ENCODE measurements at regions not wholly inside any gene's neighbourhood (a gene's known extent, or its start where the extent isn't known, plus 50 kb on each side); places are given as distances from the start of the nearest gene placed in this dataset.

DNA sequence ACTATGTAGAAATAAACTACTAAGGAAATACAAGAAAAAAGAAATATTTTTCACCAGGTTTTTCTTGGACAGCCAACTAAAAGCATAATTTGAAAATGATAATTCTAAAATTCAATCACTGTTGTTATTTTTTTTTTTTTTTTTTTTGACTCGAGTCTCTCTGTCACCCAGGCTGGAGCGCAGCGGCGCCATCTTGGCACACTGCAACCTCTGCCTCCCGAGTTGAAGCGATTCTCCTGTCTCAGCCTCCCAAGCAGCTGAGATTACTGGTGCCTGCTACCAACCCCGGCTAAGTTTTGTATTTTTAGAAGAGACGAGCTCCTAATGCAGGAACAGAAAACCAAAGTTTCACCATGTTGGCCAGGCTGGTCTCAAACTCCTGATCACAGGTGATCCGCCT lies 122.3 kb upstream of the UGT8 start:
- no peaks in the 10 kb centered on the region for H3K79me2 ChIP-seq (ENCODE audit: control insufficient read depth, insufficient read depth, low read length)
- no peaks in the 10 kb centered on the region for H3K27me3 ChIP-seq (ENCODE audit: control insufficient read depth, insufficient read depth, low read length)
- no peak overlapping the region for H3K4me3 ChIP-seq (replicated peaks in 1 of 4; ENCODE audit: control extremely low read depth in 1 of 4, insufficient read depth in 1 of 4, low read depth in 3 of 4, low read length in 4 of 4)
- no peak overlapping the region for H3K4me2 ChIP-seq (ENCODE audit: extremely low read depth, insufficient read depth, low read length)
- no peak for DNase-seq (ENCODE audit: low read depth in 2 of 2)
- no peak overlapping the region for H3K27ac ChIP-seq (ENCODE audit: insufficient read depth, low read length)
- TF ChIP-seq EZH2 (IDR thresholded peaks at IDR 0.05; ENCODE audit: low read length, missing control alignments) = no peak
- TF ChIP-seq CTCF (conservative IDR thresholded peaks at IDR 0.05 in 1 of 2, IDR thresholded peaks at IDR 0.05 in 1 of 2; ENCODE audit: low read depth in 1 of 2, low read length in 2 of 2) = no peak
- H3K9ac ChIP-seq (ENCODE audit: insufficient read depth, low read length) = no peak overlapping the region
- no peaks in the 10 kb centered on the region for H3K9me3 ChIP-seq (ENCODE audit: control insufficient read depth, insufficient read depth, low read depth, low read length)
- H2AFZ ChIP-seq (ENCODE audit: low read length) = no peak overlapping the region
- H4K20me1 ChIP-seq (ENCODE audit: control insufficient read depth, extremely low read depth, insufficient read depth, low read length) = no peaks in the 10 kb centered on the region
- H3K36me3 ChIP-seq (ENCODE audit: control insufficient read depth, insufficient read depth, low read length) = no peaks in the 10 kb centered on the region
- no peaks in the 10 kb centered on the region for H3K4me1 ChIP-seq (ENCODE audit: control insufficient read depth, extremely low read depth, insufficient read depth, low read length)

- Histone ChIP-seq H3K9ac (ENCODE audit: insufficient read depth, low read length) (no peak overlapping the region), H3K4me1 (ENCODE audit: control insufficient read depth, extremely low read depth, insufficient read depth, low read length) (no peaks in the 10 kb centered on the region), H3K9me3 (ENCODE audit: control insufficient read depth, insufficient read depth, low read depth, low read length) (no peaks in the 10 kb centered on the region), H3K79me2 (ENCODE audit: control insufficient read depth, insufficient read depth, low read length) (no peaks in the 10 kb centered on the region), H3K4me2 (ENCODE audit: extremely low read depth, insufficient read depth, low read length) (no peak overlapping the region), H3K36me3 (ENCODE audit: control insufficient read depth, insufficient read depth, low read length) (no peaks in the 10 kb centered on the region), H3K27me3 (ENCODE audit: control insufficient read depth, insufficient read depth, low read length) (no peaks in the 10 kb centered on the region), H2AFZ (ENCODE audit: low read length) (no peak overlapping the region), H3K4me3 (replicated peaks in 1 of 4; ENCODE audit: control extremely low read depth in 1 of 4, insufficient read depth in 1 of 4, low read depth in 3 of 4, low read length in 4 of 4) (no peak overlapping the region), H4K20me1 (ENCODE audit: control insufficient read depth, extremely low read depth, insufficient read depth, low read length) (no peaks in the 10 kb centered on the region), H3K27ac (ENCODE audit: insufficient read depth, low read length) (no peak overlapping the region)
- no peak for DNase-seq (ENCODE audit: low read depth in 2 of 2)
- TF ChIP-seq EZH2 (IDR thresholded peaks at IDR 0.05; ENCODE audit: low read length, missing control alignments) (no peak), CTCF (conservative IDR thresholded peaks at IDR 0.05 in 1 of 2, IDR thresholded peaks at IDR 0.05 in 1 of 2; ENCODE audit: low read depth in 1 of 2, low read length in 2 of 2) (no peak)
Observed at GRCh38 chr4:114479595-114479994, 119.0 kb upstream of the UGT8 start.

- H3K27ac ChIP-seq (ENCODE audit: insufficient read depth, low read length) = no peak overlapping the region
- no peak for DNase-seq (ENCODE audit: low read depth in 2 of 2)
- H3K4me1 ChIP-seq (ENCODE audit: control insufficient read depth, extremely low read depth, insufficient read depth, low read length) = no peaks in the 10 kb centered on the region
- H3K9me3 ChIP-seq (ENCODE audit: control insufficient read depth, insufficient read depth, low read depth, low read length) = no peaks in the 10 kb centered on the region
- H2AFZ ChIP-seq (ENCODE audit: low read length) = no peak overlapping the region
- no peaks in the 10 kb centered on the region for H4K20me1 ChIP-seq (ENCODE audit: control insufficient read depth, extremely low read depth, insufficient read depth, low read length)
- H3K79me2 ChIP-seq (ENCODE audit: control insufficient read depth, insufficient read depth, low read length) = no peaks in the 10 kb centered on the region
- TF ChIP-seq EZH2 (IDR thresholded peaks at IDR 0.05; ENCODE audit: low read length, missing control alignments) (no peak), CTCF (conservative IDR thresholded peaks at IDR 0.05 in 1 of 2, IDR thresholded peaks at IDR 0.05 in 1 of 2; ENCODE audit: low read depth in 1 of 2, low read length in 2 of 2) (no peak)
- no peak overlapping the region for H3K9ac ChIP-seq (ENCODE audit: insufficient read depth, low read length)
- no peaks in the 10 kb centered on the region for H3K27me3 ChIP-seq (ENCODE audit: control insufficient read depth, insufficient read depth, low read length)
- no peak overlapping the region for H3K4me3 ChIP-seq (replicated peaks in 1 of 4; ENCODE audit: control extremely low read depth in 1 of 4, insufficient read depth in 1 of 4, low read depth in 3 of 4, low read length in 4 of 4)
- H3K36me3 ChIP-seq (ENCODE audit: control insufficient read depth, insufficient read depth, low read length) = no peaks in the 10 kb centered on the region
- no peak overlapping the region for H3K4me2 ChIP-seq (ENCODE audit: extremely low read depth, insufficient read depth, low read length)
Observed at GRCh38 chr4:114481856-114482255, 116.8 kb upstream of the UGT8 start.

Data from fibroblast of lung (primary cell).